Left colon (tissue), 2 donors: ENCODE measurements at regions not wholly inside any gene's neighbourhood (a gene's known extent, or its start where the extent isn't known, plus 50 kb on each side); places are given as distances from the start of the nearest gene placed in this dataset.

Experiments
- ATAC-seq: fragments of 200-7000 bp; cut with Tn5 transposase; one replicate; pipeline ENCODE4 v1.9.1; 2020; ENCODE audit warnings: mild to moderate bottlenecking, moderate library complexity
- DNase-seq, 2 donors: peaks; one replicate each; pipeline ENCODE4 v3.0.0-alpha.2; 2020
- intact Hi-C, 2 donors: fragments of 100-400 bp; cut with DNase I in 1 of 2; cut with micrococcal nuclease in 1 of 2; formaldehyde crosslinking; loops; one replicate each; pipeline versions ENCODE4 v1.11.2 to v1.14.0; 2022; cut with DNase I, micrococcal nuclease
- donor health status: DM: no; HTN: no; CAD: no.
- donor health status: DM: yes; HTN: yes; CAD: no.

- no peak for DNase-seq
- intact Hi-C loops, result no loop called here
- ATAC-seq, result no peak
Observed at GRCh38 chr9:108512426-108513173, 343.2 kb downstream of the ACTL7B start.

- DNase-seq, result no peak
- ATAC-seq, result no peak
- intact Hi-C loops, result no loop called here
Observed at GRCh38 chr9:108511307-108511706, 344.5 kb downstream of the ACTL7B start.

DNA sequence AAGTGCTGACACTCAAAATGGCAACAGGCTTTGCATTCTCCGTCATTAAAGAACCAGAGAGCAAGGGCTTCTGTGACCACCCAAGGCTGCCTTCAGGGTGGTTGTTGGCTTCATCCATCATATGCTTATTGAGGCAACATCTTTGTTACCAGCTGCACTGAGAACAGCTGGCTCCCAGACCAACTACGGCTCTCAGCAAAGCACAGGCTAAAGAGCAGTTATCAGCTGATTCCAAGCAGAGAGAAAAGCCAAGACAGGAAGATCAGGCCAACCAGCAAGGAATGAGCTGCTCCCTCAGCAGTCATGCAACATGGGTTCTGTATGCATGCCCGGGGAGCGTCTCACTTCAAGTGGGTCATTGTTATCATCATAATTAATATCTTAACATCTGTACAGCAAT, 358.9 kb downstream of the ACTL7B start:
- DNase-seq (no peak), ATAC-seq (no peak)
- intact Hi-C loops, result no loop called here

DNA sequence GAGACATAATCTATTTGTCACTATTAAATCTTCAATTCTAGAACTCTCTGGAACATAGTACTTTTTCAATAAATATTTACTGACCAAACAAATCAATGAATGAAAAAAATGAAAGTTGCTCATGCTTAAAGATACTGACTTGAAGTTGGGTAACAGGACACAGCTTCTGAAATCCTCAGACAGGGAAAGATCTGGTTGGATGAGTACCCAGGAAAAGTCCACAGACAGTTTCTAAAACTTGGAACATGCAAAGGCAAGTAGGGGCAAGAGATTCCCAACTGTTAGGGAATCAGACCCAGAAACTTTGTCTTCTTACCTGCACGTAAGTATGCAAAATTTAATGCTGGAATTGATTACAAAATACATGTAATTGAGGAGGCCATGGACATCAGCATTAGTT, 366.2 kb downstream of the ACTL7B start:
- intact Hi-C loops, result no loop called here
- DNase-seq, result no peak
- no peak for ATAC-seq

GRCh38 chr9:108486831-108487230, 369.0 kb downstream of the ACTL7B start:
- no peak for DNase-seq

DNA sequence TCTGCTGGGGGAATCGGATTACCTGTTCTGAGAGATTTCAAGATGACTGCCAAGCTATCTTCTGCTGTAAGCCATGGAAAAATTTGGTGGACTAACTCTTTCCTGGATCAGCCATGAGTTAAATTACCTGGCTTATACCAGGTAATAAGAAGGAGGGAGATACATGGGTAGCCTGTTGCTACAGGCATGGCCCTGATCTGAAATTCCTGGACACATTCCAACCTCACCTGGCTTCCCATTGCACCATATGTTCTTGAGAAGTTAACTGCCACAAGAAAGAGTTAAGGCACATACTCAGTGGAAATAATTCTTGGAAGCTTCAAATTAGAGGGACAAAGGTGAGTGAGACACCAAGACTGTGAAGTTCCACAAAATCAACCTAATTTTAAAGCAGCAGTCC, 371.3 kb downstream of the ACTL7B start:
- intact Hi-C loops, result no loop called here
- DNase-seq (no peak), ATAC-seq (no peak)

More at GRCh38 chr9:108486831-108487230, 369.0 kb downstream of the ACTL7B start:
- no peak for ATAC-seq
- intact Hi-C loops, result no loop called here

- intact Hi-C loops, result no loop called here
- no peak for ATAC-seq
- DNase-seq, result no peak
Observed at GRCh38 chr9:108483676-108484075, 372.1 kb downstream of the ACTL7B start.

DNA sequence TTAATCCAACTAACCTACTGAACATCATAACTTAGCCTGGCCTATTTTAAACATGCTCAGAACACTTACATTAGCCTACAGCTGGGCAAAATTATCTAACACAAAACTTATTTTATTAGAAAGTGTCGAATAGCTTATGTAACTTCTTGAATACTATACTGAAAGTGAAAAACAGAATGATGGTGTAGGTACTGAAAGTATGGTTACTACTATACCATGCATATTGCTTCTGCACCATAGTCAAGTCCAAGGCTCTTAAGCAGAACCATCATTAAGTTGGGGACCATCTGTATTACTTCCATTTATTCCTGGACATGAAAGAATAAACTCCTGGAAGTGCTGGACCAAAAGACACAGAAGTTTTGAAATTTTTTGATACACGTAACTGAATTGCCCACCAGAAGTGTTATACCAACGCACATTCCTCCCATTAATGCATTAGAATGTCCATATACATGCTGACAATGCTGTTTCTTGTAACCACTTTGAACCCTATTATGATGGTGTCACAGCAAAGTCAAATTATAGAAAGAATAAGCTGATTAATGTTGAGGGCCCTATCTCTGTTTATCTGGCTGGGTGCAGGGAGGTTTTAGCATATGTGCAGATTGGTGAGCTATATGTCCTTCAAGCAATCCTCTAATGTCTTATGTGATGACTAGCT, 375.7 kb downstream of the ACTL7B start:
- intact Hi-C loops, result no loop called here
- DNase-seq (no peak), ATAC-seq (no peak)

GRCh38 chr9:108478431-108479332, 377.1 kb downstream of the ACTL7B start:
- peak; percentile 44 for ATAC-seq
- intact Hi-C loops, result no loop called here
- DNase-seq, result peak; percentile 32 to 71

GRCh38 chr9:108477529-108478006, 378.2 kb downstream of the ACTL7B start:
- peak; percentile 90 for ATAC-seq
- intact Hi-C loops, result no loop called here
- peak; percentile 65 to 71 for DNase-seq

DNA sequence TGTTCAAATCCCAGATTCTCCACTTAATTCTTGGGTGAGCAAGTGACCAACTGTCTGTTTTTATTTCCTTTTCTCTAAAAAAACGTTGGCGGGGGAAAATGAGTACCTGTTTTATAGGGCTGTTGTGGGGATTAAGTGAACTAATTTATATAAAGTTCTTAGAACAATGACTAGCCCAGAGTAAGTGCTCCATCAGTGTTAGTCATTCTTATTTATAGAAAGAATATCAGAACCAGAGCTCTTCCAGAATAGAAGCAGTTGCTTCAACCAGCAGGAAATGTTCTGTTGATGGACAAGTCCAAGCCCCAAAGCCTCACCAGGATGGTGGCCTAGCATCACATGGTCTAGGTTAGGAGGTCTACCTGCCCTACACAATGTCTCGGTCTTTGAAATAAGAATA, 379.2 kb downstream of the ACTL7B start:
- no peak for DNase-seq
- intact Hi-C loops, result no loop called here
- no peak for ATAC-seq

DNA sequence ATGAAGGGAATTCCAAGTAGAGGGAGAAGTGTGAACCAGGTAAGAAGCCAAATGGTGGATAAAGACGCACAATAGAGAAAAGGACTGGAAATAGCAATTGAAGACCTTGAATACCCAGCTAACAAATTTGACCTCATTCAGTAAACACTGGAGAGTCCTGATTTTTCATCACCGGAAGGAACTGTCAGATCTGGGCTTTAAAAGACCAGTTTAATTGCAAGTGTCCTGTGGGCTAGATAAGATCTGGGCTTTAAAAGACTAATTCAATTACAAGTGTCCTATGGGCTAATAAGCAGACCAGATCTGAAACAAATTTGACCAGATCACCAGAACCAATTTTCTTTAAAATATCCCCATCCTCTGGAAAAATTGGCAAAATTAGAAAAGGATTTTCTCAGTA, 380.0 kb downstream of the ACTL7B start:
- ATAC-seq (no peak), DNase-seq (no peak)
- intact Hi-C loops, result no loop called here

DNA sequence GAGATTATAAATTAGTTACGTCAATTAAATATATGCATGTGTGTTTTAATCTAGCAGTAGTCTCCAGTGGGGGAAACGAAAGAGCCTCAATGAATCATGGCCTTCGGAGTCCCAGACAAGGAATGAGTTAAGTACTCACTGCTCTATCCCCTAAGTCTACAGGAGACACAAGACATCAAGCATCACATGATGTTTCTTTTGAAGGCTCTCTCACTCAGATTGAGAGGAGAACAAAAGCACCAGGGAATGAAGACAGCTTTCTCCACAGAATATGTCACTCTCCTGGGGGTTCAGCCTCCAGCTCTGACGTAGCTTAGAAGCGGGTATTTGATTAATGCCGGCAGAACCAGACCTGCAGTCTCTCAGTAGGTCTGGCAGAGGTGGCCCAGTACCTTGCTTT, 381.4 kb downstream of the ACTL7B start:
- DNase-seq, result no peak
- intact Hi-C loops, result no loop called here
- ATAC-seq, result no peak

- ATAC-seq (peak; percentile 39), DNase-seq (peak; percentile 36 to 62)
- intact Hi-C loops, result no loop called here
Observed at GRCh38 chr9:108473209-108474112, 382.3 kb downstream of the ACTL7B start.

DNA sequence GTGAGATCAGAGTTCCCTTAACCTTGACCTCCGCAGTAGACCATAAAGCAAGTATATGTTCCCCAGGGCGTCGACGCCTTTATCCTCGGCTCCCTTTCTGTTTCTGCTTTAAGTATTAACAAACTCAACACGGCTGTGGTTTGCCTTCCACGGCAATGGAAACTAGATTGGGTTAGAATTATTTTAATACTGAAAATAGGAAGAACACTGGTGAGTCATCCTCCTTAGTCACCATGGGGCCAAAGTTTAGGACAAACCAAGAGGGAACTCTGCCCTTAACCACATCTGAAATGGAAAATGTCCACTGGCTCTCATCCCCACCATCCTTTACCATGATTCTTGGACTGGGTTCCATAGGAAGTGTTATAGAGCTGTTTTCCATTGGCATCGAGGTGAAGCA, 386.1 kb downstream of the ACTL7B start:
- intact Hi-C loops, result no loop called here
- ATAC-seq, result no peak
- no peak for DNase-seq

GRCh38 chr9:108468364-108468763, 387.4 kb downstream of the ACTL7B start:
- ATAC-seq (no peak), DNase-seq (peak in 1 of 2 donors; percentile 53)
- intact Hi-C loops, result no loop called here

- DNase-seq, result peak; percentile 51 to 68
- ATAC-seq, result peak; percentile 75
- intact Hi-C loops, result no loop called here
Observed at GRCh38 chr9:108467653-108468324, 388.0 kb downstream of the ACTL7B start.

- DNase-seq (no peak), ATAC-seq (no peak)
- intact Hi-C loops, result no loop called here
Observed at GRCh38 chr9:108467161-108467560, 388.6 kb downstream of the ACTL7B start.
